ENCODE measurements at regions not wholly inside any gene's neighbourhood (a gene's known extent, or its start where the extent isn't known, plus 50 kb on each side); places are given as distances from the start of the nearest gene placed in this dataset.

- TF ChIP-seq GATA3 (IDR thresholded peaks at IDR 0.05; ENCODE audit: low read depth, low read length) (no peak), GATA2 (IDR thresholded peaks at IDR 0.05; ENCODE audit: low read depth, low read length) (no peak)
Observed at GRCh38 chr10:85458324-85458723, 908.3 kb downstream of the GRID1 start.
